Neuron (in vitro differentiated cells): ENCODE measurements at regions not wholly inside any gene's neighbourhood (a gene's known extent, or its start where the extent isn't known, plus 50 kb on each side); places are given as distances from the start of the nearest gene placed in this dataset.

Source experiments
- H2AFZ ChIP-seq: one replicate; pipeline ENCODE4 v1.6.1; 2013; ENCODE audit warnings: low read depth, mild to moderate bottlenecking, inconsistent platforms, low read length, moderate library complexity
- H3K27me3 ChIP-seq: one replicate; pipeline ENCODE4 v1.6.1; 2013; ENCODE audit warnings: low read length; ENCODE audit not compliant: insufficient read depth
- H3K36me3 ChIP-seq: one replicate; pipeline ENCODE4 v1.6.1; 2013; ENCODE audit warnings: low read length; ENCODE audit not compliant: insufficient read depth
- H3K4me1 ChIP-seq: one replicate; pipeline ENCODE4 v1.6.1; 2013; ENCODE audit warnings: low read length; ENCODE audit not compliant: insufficient read depth
- H3K4me3 ChIP-seq: 2 replicates; pipeline ENCODE4 v1.5.1; 2013; ENCODE audit warnings: mild to moderate bottlenecking, low read length, moderate library complexity
- H3K9me3 ChIP-seq: one replicate; pipeline ENCODE4 v1.6.1; 2013; ENCODE audit warnings: low read length

DNA sequence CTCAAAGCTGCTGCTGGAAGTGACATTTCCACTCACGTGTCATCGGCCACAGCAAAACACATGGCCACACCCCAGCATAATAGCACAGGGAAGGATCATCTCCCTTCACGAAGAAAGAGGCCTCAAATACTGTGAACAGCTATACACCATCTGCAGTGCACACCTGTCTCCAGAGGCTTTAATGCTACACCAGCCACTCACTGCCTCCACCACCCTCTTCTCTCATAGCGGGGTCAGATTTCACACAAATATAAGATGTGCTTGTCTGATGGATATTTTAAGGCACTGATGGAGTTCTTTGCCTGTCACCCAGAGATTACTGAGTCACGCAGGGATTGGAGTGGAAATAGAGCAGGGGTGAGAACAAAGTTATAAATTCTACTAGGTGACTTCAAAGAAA, 374.0 kb downstream of the ZNF516 start:
- Histone ChIP-seq H2AFZ (no peak overlapping the region), H3K4me3 (no peak overlapping the region), H3K36me3 (no peaks in the 10 kb centered on the region), H3K4me1 (no peaks in the 10 kb centered on the region), H3K27me3 (no peaks in the 10 kb centered on the region), H3K9me3 (no peaks in the 10 kb centered on the region)

GRCh38 chr18:76115580-76115979, 379.5 kb downstream of the ZNF516 start:
- Histone ChIP-seq H2AFZ (no peak overlapping the region), H3K4me3 (no peak overlapping the region), H3K36me3 (no peaks in the 10 kb centered on the region), H3K4me1 (no peaks in the 10 kb centered on the region), H3K9me3 (no peaks in the 10 kb centered on the region), H3K27me3 (no peaks in the 10 kb centered on the region)

GRCh38 chr18:76113101-76113500, 381.9 kb downstream of the ZNF516 start:
- H3K4me3 ChIP-seq, result no peak overlapping the region
- H3K36me3 ChIP-seq, result no peaks in the 10 kb centered on the region
- no peaks in the 10 kb centered on the region for H3K9me3 ChIP-seq
- H3K27me3 ChIP-seq, result no peaks in the 10 kb centered on the region
- no peaks in the 10 kb centered on the region for H3K4me1 ChIP-seq
- H2AFZ ChIP-seq, result no peak overlapping the region

DNA sequence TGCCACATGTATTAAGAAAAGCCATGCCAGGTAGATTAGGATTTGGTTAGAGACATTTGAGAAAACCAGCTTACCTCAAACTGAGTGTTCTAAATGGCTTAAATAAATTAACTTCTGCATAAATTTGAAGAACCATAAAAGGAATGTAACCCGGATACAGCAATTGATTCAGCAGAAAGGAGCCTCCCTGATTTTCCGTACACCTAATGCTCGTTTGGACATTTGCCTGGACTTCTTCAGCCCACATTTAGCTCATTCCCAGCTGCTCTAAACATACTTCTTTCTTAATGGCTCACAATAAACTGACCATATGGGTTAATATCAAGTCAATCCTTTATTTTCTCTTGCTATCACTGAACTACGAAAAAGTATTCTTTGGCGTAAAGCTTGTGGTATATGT, 392.4 kb downstream of the ZNF516 start:
- Histone ChIP-seq H3K9me3 (no peaks in the 10 kb centered on the region), H3K27me3 (no peaks in the 10 kb centered on the region), H3K4me1 (no peaks in the 10 kb centered on the region), H3K4me3 (no peak overlapping the region), H2AFZ (no peak overlapping the region), H3K36me3 (no peaks in the 10 kb centered on the region)

DNA sequence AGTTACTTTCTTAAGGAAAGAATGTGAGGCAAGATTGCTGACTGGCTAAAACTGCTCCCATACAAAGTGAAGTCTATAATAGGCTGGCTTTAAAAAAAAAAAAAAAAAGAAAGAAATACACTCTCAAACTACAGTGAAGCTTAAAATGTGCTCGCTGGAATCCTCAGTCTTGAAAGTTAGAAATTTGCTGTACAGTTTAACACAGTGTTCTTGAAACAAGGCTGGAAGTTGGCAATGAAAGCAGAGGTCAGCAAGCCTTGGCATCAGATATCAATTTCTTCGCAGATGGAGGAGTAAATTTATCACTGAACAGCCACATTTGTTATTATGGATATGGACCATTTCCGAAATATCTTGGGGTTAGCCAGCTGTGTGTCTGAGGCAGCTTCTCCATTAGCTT, 392.9 kb downstream of the ZNF516 start:
- no peaks in the 10 kb centered on the region for H3K9me3 ChIP-seq

DNA sequence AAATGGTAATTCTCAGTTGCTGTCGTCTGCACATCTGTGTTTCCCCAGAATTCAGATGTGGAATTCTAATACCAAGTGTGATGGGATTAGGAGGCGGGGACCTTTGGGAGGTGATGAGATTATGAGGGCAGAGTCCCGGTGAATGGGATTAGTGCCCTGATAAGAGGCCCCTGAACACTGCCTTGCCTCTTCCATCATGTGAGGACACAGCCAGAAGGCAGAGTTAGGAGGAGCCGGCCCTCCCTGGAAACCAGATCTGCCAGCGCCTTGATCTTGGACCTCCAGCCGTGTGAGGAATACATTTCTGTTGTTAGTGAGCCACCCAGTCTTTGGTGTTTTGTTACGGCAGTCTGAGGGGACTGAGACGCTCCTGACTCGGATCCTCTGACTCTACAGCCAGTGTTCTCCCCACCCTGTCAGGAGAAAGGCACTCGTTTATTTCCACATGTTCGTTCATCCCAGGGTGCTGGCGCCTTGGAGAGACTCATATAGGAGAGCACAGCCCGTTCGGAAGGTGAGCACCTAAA, 395.0 kb downstream of the ZNF516 start:
- no peak overlapping the region for H3K4me3 ChIP-seq
- no peaks in the 10 kb centered on the region for H3K9me3 ChIP-seq
- H3K4me1 ChIP-seq, result no peaks in the 10 kb centered on the region
- no peaks in the 10 kb centered on the region for H3K27me3 ChIP-seq
- H2AFZ ChIP-seq, result no peak overlapping the region
- no peaks in the 10 kb centered on the region for H3K36me3 ChIP-seq

More for the DNA sequence above, 392.9 kb downstream of the ZNF516 start:
- Histone ChIP-seq H3K4me1 (no peaks in the 10 kb centered on the region), H2AFZ (no peak overlapping the region), H3K36me3 (no peaks in the 10 kb centered on the region), H3K4me3 (no peak overlapping the region), H3K27me3 (no peaks in the 10 kb centered on the region)

DNA sequence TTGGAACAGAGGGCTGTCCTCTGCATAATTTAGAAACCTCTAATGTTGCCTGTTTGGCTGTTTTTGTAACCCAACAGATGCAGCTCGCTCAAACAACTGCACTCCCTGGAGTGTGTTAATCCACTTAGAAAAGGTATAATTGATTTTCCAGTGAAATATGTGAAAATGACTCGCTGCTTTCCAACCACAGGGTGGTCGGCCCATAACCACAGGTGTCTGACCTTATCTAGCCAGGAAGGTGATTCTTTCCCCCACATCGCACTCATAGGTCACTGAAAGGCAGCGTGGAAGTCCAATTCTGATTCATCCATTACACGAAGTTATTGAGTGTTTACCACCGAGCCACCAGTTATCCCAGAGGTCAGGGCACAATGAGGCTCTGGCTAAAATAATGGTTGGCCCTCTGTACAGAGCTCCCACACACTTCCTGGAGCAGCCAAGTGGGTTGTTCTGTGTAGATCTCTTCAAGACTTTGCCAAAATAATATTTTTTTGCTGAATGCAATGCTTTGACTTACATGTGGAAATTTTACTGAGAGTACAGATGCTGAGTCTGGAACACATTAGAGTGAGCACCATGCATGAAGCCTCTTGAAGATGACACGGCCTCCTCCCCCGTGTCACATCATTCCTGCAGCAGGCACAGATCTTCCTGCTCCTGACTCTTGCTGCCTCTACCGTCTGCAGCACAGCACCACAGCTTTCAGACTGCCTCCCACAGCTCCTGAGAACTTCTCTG, 396.2 kb downstream of the ZNF516 start:
- H2AFZ ChIP-seq, result no peak overlapping the region
- no peaks in the 10 kb centered on the region for H3K4me1 ChIP-seq
- H3K4me3 ChIP-seq, result no peak overlapping the region
- no peaks in the 10 kb centered on the region for H3K36me3 ChIP-seq
- H3K27me3 ChIP-seq, result no peaks in the 10 kb centered on the region
- no peaks in the 10 kb centered on the region for H3K9me3 ChIP-seq

GRCh38 chr18:76081536-76081935, 413.5 kb downstream of the ZNF516 start:
- H3K9me3 ChIP-seq, result no peaks in the 10 kb centered on the region
- no peak overlapping the region for H3K4me3 ChIP-seq
- H3K27me3 ChIP-seq, result peaks cover under 1% of the 10 kb centered on the region
- no peaks in the 10 kb centered on the region for H3K36me3 ChIP-seq
- no peak overlapping the region for H2AFZ ChIP-seq
- H3K4me1 ChIP-seq, result no peaks in the 10 kb centered on the region

- H2AFZ ChIP-seq, result no peak overlapping the region
- H3K4me1 ChIP-seq, result no peaks in the 10 kb centered on the region
- H3K9me3 ChIP-seq, result no peaks in the 10 kb centered on the region
- no peaks in the 10 kb centered on the region for H3K27me3 ChIP-seq
- no peak overlapping the region for H3K4me3 ChIP-seq
- no peaks in the 10 kb centered on the region for H3K36me3 ChIP-seq
These were observed 414.6 kb downstream of the ZNF516 start for GRCh38 chr18:76080430-76080829.

DNA sequence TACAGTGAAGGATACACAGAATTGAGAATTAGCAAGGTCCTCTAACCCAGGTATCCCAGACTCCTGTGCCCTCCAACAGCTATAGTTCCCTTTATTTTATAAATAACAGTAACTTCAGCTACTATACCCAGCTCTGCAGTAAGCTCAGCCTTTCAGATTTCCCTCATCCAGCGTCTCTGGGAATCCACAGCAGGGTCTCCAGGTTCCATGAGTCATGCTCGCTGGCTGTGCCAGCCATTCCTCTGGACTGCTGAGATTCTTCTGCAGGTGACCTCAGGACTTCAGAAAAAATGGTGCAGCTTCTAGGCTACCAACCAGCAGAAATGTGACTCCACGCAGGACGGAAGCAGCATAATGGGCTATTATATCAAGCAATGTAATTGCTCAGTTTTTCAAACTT, 419.3 kb downstream of the ZNF516 start:
- Histone ChIP-seq H2AFZ (no peak overlapping the region), H3K4me1 (no peaks in the 10 kb centered on the region), H3K9me3 (no peaks in the 10 kb centered on the region), H3K4me3 (no peak overlapping the region), H3K36me3 (no peaks in the 10 kb centered on the region), H3K27me3 (no peaks in the 10 kb centered on the region)

DNA sequence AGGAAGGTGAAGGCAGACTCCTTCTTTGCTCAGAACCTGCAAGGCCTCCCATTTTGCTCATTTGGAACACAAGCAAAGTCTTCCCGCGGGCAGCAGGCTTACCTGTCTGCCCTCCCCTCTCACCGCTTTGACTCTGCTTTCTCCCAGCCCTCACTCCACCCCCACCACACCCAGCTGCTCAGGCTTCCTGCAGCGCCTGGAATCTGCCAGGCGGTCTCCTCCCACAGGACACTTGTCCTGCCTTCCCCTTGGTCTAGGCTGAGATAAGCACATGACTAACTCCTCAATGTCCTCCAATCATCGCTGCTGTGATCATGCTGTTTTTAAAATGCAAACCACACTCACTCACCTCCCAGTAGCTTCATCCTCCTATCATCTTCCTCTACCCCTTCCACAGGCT, 430.0 kb downstream of the ZNF516 start:
- Histone ChIP-seq H3K9me3 (no peaks in the 10 kb centered on the region), H3K4me3 (no peak overlapping the region), H3K27me3 (no peaks in the 10 kb centered on the region), H2AFZ (no peak overlapping the region), H3K4me1 (no peaks in the 10 kb centered on the region), H3K36me3 (no peaks in the 10 kb centered on the region)

GRCh38 chr18:76058146-76058545, 436.9 kb downstream of the ZNF516 start:
- H3K27me3 ChIP-seq, result no peaks in the 10 kb centered on the region
- H3K36me3 ChIP-seq, result no peaks in the 10 kb centered on the region
- no peak overlapping the region for H3K4me3 ChIP-seq
- H3K4me1 ChIP-seq, result no peaks in the 10 kb centered on the region
- H3K9me3 ChIP-seq, result no peaks in the 10 kb centered on the region
- no peak overlapping the region for H2AFZ ChIP-seq

DNA sequence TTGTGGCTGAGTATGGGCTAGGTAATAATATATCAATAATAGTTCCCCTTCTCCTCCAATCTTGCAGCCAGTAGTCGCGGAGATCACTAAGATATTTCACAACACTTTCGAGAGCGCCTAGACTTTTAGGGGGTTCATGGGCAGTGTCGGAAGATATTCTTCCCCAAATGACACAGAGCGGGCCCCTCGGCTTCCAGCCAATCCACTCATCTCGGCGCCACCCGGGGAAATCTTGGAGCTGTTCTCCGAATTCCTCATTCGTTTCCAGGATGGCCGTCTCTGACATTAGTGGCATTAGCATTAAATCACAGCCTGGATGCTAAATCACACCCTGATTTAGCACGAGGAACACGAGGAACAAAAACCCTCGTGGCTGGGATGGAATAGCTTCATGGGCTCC, 437.7 kb downstream of the ZNF516 start:
- H3K36me3 ChIP-seq, result no peaks in the 10 kb centered on the region
- no peak overlapping the region for H2AFZ ChIP-seq
- no peaks in the 10 kb centered on the region for H3K9me3 ChIP-seq
- H3K27me3 ChIP-seq, result no peaks in the 10 kb centered on the region
- H3K4me3 ChIP-seq, result no peak overlapping the region
- H3K4me1 ChIP-seq, result no peaks in the 10 kb centered on the region
